Vagina (tissue), 2 donors: ENCODE measurements at regions not wholly inside any gene's neighbourhood (a gene's known extent, or its start where the extent isn't known, plus 50 kb on each side); places are given as distances from the start of the nearest gene placed in this dataset.

Source experiments
- POLR2AphosphoS5 ChIP-seq, 2 donors: sonication (generic); formaldehyde crosslinking; IDR thresholded peaks; one replicate each; pipeline ENCODE4 v1.9.0; 2017; ENCODE audit warnings: antibody characterized with exemption in 2 of 2, mild to moderate bottlenecking in 2 of 2, low read depth in 1 of 2; ENCODE audit not compliant: insufficient read depth in 1 of 2
- TF ChIP-seq, protein P1 (sequence below), 3 experiments: fragments of 450-650 bp in 2 of 3; fragments of 200-600 bp in 1 of 3; sonication (generic) in 1 of 3; IDR thresholded peaks; one replicate each; pipeline ENCODE4 v1.5.1; 2017 to 2019; ENCODE audit warnings: antibody characterized with exemption in 3 of 3, mild to moderate bottlenecking in 2 of 3, moderate library complexity in 2 of 3

- TF ChIP-seq POLR2AphosphoS5 (IDR thresholded peaks at IDR 0.05; ENCODE audit: insufficient read depth in 1 of 2, low read depth in 1 of 2) = no peak
- TF ChIP-seq, protein P1, sequence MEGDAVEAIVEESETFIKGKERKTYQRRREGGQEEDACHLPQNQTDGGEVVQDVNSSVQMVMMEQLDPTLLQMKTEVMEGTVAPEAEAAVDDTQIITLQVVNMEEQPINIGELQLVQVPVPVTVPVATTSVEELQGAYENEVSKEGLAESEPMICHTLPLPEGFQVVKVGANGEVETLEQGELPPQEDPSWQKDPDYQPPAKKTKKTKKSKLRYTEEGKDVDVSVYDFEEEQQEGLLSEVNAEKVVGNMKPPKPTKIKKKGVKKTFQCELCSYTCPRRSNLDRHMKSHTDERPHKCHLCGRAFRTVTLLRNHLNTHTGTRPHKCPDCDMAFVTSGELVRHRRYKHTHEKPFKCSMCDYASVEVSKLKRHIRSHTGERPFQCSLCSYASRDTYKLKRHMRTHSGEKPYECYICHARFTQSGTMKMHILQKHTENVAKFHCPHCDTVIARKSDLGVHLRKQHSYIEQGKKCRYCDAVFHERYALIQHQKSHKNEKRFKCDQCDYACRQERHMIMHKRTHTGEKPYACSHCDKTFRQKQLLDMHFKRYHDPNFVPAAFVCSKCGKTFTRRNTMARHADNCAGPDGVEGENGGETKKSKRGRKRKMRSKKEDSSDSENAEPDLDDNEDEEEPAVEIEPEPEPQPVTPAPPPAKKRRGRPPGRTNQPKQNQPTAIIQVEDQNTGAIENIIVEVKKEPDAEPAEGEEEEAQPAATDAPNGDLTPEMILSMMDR (IDR thresholded peaks at IDR 0.05) = no peak
These were observed 197.5 kb downstream of the BCR start for GRCh38 chr22:23377767-23378166.
